ENCODE measurements at regions not wholly inside any gene's neighbourhood (a gene's known extent, or its start where the extent isn't known, plus 50 kb on each side); places are given as distances from the start of the nearest gene placed in this dataset.

DNA sequence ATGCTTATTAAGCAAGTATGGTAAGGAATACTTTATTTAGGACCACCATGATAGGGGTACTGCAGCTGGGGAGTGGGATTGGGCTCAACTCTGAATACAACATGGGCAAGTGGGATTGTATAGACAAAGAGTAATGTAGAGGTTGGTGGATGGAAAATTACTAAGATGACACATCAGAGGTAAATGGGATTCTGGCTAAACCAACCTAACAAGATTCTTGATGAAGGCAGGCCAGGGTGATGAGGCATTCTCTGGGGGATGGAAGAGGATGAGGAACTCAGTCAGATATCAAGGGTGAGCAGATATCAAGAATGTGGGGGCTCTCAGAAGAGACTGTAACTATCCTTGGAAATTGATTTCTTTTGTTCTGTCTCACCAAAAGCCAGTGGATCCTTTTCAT lies 107.2 kb downstream of the NMUR2 start:
- Histone ChIP-seq H3K27ac (ENCODE audit: low read depth, low read length) (no peak overlapping the region), H3K4me2 (ENCODE audit: low read length) (no peak overlapping the region), H3K79me2 (ENCODE audit: insufficient read depth, low read length) (no peaks in the 10 kb centered on the region), H3K4me3 (replicated peaks in 1 of 2; ENCODE audit: low read depth in 1 of 2, low read length in 2 of 2) (no peak overlapping the region), H3K9ac (ENCODE audit: low read length) (no peak overlapping the region), H3K27me3 (ENCODE audit: insufficient read depth, low read length) (peaks cover 7% of the 10 kb centered on the region; the same call in 1 of the 2 replicates), H3K4me1 (ENCODE audit: control insufficient read depth in 1 of 2, insufficient read depth in 2 of 2, low read length in 2 of 2) (no peaks in the 10 kb centered on the region), H3K9me2 (ENCODE audit: insufficient read depth) (no peaks in the 10 kb centered on the region), H3K9me3 (ENCODE audit: control insufficient read depth in 1 of 2, insufficient read depth in 1 of 2, low read depth in 1 of 2, low read length in 2 of 2) (no peaks in the 10 kb centered on the region), H2AFZ (ENCODE audit: low read depth, low read length, poor library complexity, severe bottlenecking) (no peak overlapping the region), H4K20me1 (ENCODE audit: insufficient read depth) (no peaks in the 10 kb centered on the region), H3K36me3 (ENCODE audit: control insufficient read depth in 1 of 2, insufficient read depth in 2 of 2, low read length in 2 of 2) (no peaks in the 10 kb centered on the region)
- TF ChIP-seq RAD21 (IDR thresholded peaks at IDR 0.05; ENCODE audit: low read depth), result no peak
- no peak for TF ChIP-seq EZH2 (IDR thresholded peaks at IDR 0.05)
- no peak for TF ChIP-seq EZH2phosphoT487 (IDR thresholded peaks at IDR 0.05; ENCODE audit: borderline replicate concordance)
- no peak for TF ChIP-seq SRF (IDR thresholded peaks at IDR 0.05; ENCODE audit: low read depth)
- no peak for TF ChIP-seq POLR2AphosphoS5 (IDR thresholded peaks at IDR 0.05; ENCODE audit: low read depth, low read length)
- TF ChIP-seq, protein P1, sequence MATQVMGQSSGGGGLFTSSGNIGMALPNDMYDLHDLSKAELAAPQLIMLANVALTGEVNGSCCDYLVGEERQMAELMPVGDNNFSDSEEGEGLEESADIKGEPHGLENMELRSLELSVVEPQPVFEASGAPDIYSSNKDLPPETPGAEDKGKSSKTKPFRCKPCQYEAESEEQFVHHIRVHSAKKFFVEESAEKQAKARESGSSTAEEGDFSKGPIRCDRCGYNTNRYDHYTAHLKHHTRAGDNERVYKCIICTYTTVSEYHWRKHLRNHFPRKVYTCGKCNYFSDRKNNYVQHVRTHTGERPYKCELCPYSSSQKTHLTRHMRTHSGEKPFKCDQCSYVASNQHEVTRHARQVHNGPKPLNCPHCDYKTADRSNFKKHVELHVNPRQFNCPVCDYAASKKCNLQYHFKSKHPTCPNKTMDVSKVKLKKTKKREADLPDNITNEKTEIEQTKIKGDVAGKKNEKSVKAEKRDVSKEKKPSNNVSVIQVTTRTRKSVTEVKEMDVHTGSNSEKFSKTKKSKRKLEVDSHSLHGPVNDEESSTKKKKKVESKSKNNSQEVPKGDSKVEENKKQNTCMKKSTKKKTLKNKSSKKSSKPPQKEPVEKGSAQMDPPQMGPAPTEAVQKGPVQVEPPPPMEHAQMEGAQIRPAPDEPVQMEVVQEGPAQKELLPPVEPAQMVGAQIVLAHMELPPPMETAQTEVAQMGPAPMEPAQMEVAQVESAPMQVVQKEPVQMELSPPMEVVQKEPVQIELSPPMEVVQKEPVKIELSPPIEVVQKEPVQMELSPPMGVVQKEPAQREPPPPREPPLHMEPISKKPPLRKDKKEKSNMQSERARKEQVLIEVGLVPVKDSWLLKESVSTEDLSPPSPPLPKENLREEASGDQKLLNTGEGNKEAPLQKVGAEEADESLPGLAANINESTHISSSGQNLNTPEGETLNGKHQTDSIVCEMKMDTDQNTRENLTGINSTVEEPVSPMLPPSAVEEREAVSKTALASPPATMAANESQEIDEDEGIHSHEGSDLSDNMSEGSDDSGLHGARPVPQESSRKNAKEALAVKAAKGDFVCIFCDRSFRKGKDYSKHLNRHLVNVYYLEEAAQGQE (IDR thresholded peaks at IDR 0.05; ENCODE audit: low read depth), result no peak
- no peak for TF ChIP-seq POLR2A (IDR thresholded peaks at IDR 0.05; ENCODE audit: borderline replicate concordance, extremely low read depth, insufficient read depth, insufficient read length)
- TF ChIP-seq EGR1 (IDR thresholded peaks at IDR 0.05; ENCODE audit: low read depth), result no peak
- no peak for TF ChIP-seq CEBPB (IDR thresholded peaks at IDR 0.05; ENCODE audit: low read depth)
- TF ChIP-seq ZFX (IDR thresholded peaks at IDR 0.05), result no peak
- TF ChIP-seq, protein P2, sequence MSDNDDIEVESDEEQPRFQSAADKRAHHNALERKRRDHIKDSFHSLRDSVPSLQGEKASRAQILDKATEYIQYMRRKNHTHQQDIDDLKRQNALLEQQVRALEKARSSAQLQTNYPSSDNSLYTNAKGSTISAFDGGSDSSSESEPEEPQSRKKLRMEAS (IDR thresholded peaks at IDR 0.05), result no peak
- no peak for TF ChIP-seq TCF7L2 (IDR thresholded peaks at IDR 0.05; ENCODE audit: borderline replicate concordance, extremely low read depth, insufficient read depth, insufficient read length)
- TF ChIP-seq ELF1 (IDR thresholded peaks at IDR 0.05; ENCODE audit: borderline replicate concordance, low read depth), result no peak
- TF ChIP-seq, protein P3, sequence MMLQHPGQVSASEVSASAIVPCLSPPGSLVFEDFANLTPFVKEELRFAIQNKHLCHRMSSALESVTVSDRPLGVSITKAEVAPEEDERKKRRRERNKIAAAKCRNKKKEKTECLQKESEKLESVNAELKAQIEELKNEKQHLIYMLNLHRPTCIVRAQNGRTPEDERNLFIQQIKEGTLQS (IDR thresholded peaks at IDR 0.05), result no peak
- TF ChIP-seq CBX3 (IDR thresholded peaks at IDR 0.05; ENCODE audit: low read depth), result no peak
- no peak for TF ChIP-seq JUND (IDR thresholded peaks at IDR 0.05)
- TF ChIP-seq SP1 (IDR thresholded peaks at IDR 0.05; ENCODE audit: low read depth), result no peak
- no peak for ATAC-seq
- POLR2A ChIA-PET, result no interaction called here
- intact Hi-C loops (cut with micrococcal nuclease), result no loop called here
- RAD21 ChIA-PET (ENCODE audit: low non-redundant PET in 1 of 2, low total read pairs in 2 of 2, uncharacterized antibody in 2 of 2, unreplicated experiment in 2 of 2), result no interaction called here
- no peak for DNase-seq (ENCODE audit: low read depth, low spot score)
- CTCF ChIA-PET, result no interaction called here
- no TSS peak for BruUV-seq (replicated peaks)

All from HCT116 (cell line).